Suprapubic skin (tissue), 3 donors: ENCODE measurements at regions not wholly inside any gene's neighbourhood (a gene's known extent, or its start where the extent isn't known, plus 50 kb on each side); places are given as distances from the start of the nearest gene placed in this dataset.
"Not testable (repeated sequence)": the region's sequence is repeated elsewhere in the genome, so short reads cannot be mapped to it uniquely, and the experiment has no call there.

Experiments used
- CTCF ChIP-seq, 2 donors: fragments of 200-600 bp in 1 of 2; fragments of 450-650 bp in 1 of 2; sonication (generic) in 1 of 2; IDR thresholded peaks; one replicate each; pipeline ENCODE4 v1.5.1; 2016 to 2019; ENCODE audit warnings: antibody characterized with exemption in 2 of 2, mild to moderate bottlenecking in 1 of 2, moderate library complexity in 1 of 2
- POLR2A ChIP-seq, 2 donors: fragments of 450-650 bp; IDR thresholded peaks; one replicate each; pipeline ENCODE4 v1.6.1; 2017; ENCODE audit warnings: antibody characterized with exemption in 2 of 2, mild to moderate bottlenecking in 2 of 2, moderate library complexity in 2 of 2

- TF ChIP-seq CTCF, POLR2A (IDR thresholded peaks at IDR 0.05): not testable (repeated sequence)
Measured at GRCh38 chr9:66712870-66713269, 187.7 kb upstream of the ZNF658 start.
